ENCODE measurements at regions not wholly inside any gene's neighbourhood (a gene's known extent, or its start where the extent isn't known, plus 50 kb on each side); places are given as distances from the start of the nearest gene placed in this dataset.

DNA sequence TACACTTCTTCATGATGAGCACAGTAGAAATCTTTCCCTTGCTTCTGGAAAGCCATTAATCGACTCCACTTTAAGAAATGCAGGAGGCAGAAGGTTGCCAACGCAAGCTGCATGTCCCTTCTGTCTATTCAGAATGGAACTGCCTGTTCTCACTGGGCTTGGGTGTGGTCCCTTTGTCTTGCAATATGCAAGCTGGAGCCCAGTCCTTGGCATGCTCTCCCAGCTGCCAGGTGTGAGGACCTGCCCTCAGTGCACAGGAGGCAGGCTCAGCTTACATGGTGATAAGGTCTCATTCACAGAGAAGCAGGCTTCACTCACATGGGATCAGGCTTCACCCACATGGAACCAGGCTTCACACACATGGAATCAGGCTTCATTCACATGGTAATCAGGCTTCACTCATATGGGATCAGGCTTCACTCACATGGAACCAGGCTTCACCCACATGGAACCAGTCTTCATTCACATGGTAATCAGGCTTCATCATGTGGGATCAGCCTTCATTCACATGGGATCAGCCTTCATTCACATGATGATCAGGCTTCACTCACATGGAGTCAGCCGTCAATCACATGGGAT is 59.2 kb upstream of the USP47 start:
- no peak for DNase-seq
- no peaks in the 10 kb centered on the region for H3K36me3 ChIP-seq
- H3K9me3 ChIP-seq (ENCODE audit: severe bottlenecking) = no peaks in the 10 kb centered on the region
- no peak overlapping the region for H3K27ac ChIP-seq
- no peak overlapping the region for H3K4me3 ChIP-seq (ENCODE audit: low read depth, low read length)
- no peaks in the 10 kb centered on the region for H3K27me3 ChIP-seq (ENCODE audit: insufficient read depth, low read depth, severe bottlenecking)
- no peak for TF ChIP-seq CTCF (IDR thresholded peaks at IDR 0.05; ENCODE audit: low read depth, low read length)

GRCh38 chr11:11780858-11781257 is 60.9 kb upstream of the USP47 start:
- no peak for TF ChIP-seq CTCF (IDR thresholded peaks at IDR 0.05; ENCODE audit: low read depth, low read length)
- no peaks in the 10 kb centered on the region for H3K27me3 ChIP-seq (ENCODE audit: insufficient read depth, low read depth, severe bottlenecking)
- no peak for DNase-seq

DNA sequence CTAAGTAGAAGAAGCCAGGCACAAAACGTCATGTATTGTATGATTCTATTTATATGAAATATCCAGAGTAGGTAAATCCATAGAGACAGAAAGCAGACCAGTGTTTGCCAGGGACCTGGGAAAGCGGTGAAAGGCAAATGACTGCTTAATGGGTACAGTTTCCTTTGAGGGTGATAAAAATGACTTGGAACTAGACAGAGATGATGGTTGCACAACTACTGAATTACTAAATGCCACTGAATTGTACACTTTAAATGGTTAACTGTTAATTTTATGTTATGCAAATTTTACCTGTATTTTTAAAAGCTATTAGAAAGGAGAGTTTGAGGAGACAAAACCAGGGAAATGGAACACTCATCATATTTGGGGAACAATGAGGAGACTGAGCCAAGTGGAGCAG is 61.8 kb upstream of the USP47 start:
- Histone ChIP-seq H3K4me3 (ENCODE audit: low read depth, low read length) (no peak overlapping the region), H3K36me3 (no peaks in the 10 kb centered on the region), H3K9me3 (ENCODE audit: severe bottlenecking) (no peaks in the 10 kb centered on the region), H3K27ac (no peak overlapping the region), H3K27me3 (ENCODE audit: insufficient read depth, low read depth, severe bottlenecking) (no peaks in the 10 kb centered on the region)
- DNase-seq = no peak
- TF ChIP-seq CTCF (IDR thresholded peaks at IDR 0.05; ENCODE audit: low read depth, low read length) = no peak

More at GRCh38 chr11:11780858-11781257, 60.9 kb upstream of the USP47 start:
- Histone ChIP-seq H3K9me3 (ENCODE audit: severe bottlenecking) (no peaks in the 10 kb centered on the region), H3K27ac (no peak overlapping the region), H3K36me3 (no peaks in the 10 kb centered on the region), H3K4me3 (ENCODE audit: low read depth, low read length) (no peak overlapping the region)

DNA sequence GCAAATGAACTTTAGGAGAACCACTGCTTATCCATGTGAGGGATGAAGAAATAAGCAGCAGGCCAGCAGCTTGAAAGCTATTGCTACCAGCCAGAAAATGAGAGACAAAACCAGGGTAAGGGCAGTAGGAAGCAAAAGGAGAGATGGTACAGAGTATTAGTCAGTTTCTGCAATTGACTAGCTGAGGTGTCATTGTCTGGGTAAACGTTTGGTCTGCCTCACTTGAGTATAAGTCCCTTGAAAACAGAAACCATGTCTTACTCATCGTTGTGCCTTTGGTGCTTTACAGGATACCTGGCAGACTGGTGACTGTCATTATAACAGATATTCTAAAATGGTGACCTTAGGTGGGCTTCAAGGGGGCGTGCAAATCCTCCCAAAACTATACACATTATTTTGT is 63.9 kb upstream of the USP47 start:
- H3K4me3 ChIP-seq (ENCODE audit: low read depth, low read length) = no peak overlapping the region
- DNase-seq = no peak
- H3K27ac ChIP-seq = no peak overlapping the region
- no peaks in the 10 kb centered on the region for H3K9me3 ChIP-seq (ENCODE audit: severe bottlenecking)
- H3K27me3 ChIP-seq (ENCODE audit: insufficient read depth, low read depth, severe bottlenecking) = no peaks in the 10 kb centered on the region
- TF ChIP-seq CTCF (IDR thresholded peaks at IDR 0.05; ENCODE audit: low read depth, low read length) = no peak
- H3K36me3 ChIP-seq = no peaks in the 10 kb centered on the region

DNA sequence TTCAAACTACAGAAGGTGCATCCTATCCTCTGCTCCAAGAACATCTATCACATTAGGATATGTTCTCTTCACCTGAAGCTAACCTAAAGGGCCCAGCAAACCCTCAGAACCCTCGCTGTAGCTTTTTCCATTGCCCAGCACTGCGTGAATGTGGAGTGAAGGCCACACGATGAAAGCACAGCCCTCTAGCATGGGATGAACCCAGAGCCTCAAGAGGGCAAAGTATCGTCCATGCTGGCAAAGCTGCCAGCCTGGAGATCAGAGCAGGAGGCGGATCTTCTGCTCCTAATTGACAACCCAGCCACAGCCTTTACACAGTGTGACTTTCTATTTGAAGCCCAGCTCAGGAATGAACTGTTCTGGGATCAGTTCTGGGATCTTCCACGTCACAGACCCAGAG is 65.1 kb upstream of the USP47 start:
- no peak overlapping the region for H3K27ac ChIP-seq
- H3K36me3 ChIP-seq = no peaks in the 10 kb centered on the region
- TF ChIP-seq CTCF (IDR thresholded peaks at IDR 0.05; ENCODE audit: low read depth, low read length) = no peak
- DNase-seq = no peak
- no peaks in the 10 kb centered on the region for H3K27me3 ChIP-seq (ENCODE audit: insufficient read depth, low read depth, severe bottlenecking)
- H3K4me3 ChIP-seq (ENCODE audit: low read depth, low read length) = no peak overlapping the region
- H3K9me3 ChIP-seq (ENCODE audit: severe bottlenecking) = no peaks in the 10 kb centered on the region

DNA sequence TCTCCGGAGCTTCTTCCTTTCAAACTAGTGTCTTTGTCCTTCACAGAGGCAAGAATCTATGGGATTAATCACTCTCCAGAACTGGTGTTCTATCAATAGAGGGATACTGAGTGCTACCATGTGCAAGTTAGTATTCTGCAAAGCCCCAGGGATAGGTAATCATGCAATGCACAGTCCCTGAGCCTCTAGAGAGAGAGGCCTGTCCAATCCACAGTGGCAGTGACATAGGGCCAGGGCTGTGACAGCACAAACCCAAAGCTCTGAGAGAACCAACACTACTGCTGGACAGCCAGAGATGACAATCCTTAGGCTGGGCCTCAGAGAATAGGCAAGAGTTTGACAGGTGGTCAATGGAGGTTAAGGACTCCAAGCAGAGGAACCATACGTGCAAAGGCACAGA is 66.8 kb upstream of the USP47 start:
- Histone ChIP-seq H3K27me3 (ENCODE audit: insufficient read depth, low read depth, severe bottlenecking) (no peaks in the 10 kb centered on the region), H3K36me3 (no peaks in the 10 kb centered on the region), H3K4me3 (ENCODE audit: low read depth, low read length) (no peak overlapping the region), H3K27ac (no peak overlapping the region), H3K9me3 (ENCODE audit: severe bottlenecking) (no peaks in the 10 kb centered on the region)
- DNase-seq = no peak
- TF ChIP-seq CTCF (IDR thresholded peaks at IDR 0.05; ENCODE audit: low read depth, low read length) = no peak
